AG10803 (cell line): ENCODE measurements at regions not wholly inside any gene's neighbourhood (a gene's known extent, or its start where the extent isn't known, plus 50 kb on each side); places are given as distances from the start of the nearest gene placed in this dataset.

Experiments used
- DNase-seq: peaks from one replicate; pipeline ENCODE4 v3.0.0; 2010; ENCODE audit warnings: low read depth
- H3K4me3 ChIP-seq: 2 replicates; pipeline ENCODE4 v1.5.1; 2011; ENCODE audit warnings: mild to moderate bottlenecking, low read length, control low read depth
- CTCF ChIP-seq: conservative IDR thresholded peaks from 2 replicates; pipeline ENCODE4 v1.5.1; 2011; ENCODE audit warnings: mild to moderate bottlenecking, low read length, control low read depth, inconsistent platforms

DNA sequence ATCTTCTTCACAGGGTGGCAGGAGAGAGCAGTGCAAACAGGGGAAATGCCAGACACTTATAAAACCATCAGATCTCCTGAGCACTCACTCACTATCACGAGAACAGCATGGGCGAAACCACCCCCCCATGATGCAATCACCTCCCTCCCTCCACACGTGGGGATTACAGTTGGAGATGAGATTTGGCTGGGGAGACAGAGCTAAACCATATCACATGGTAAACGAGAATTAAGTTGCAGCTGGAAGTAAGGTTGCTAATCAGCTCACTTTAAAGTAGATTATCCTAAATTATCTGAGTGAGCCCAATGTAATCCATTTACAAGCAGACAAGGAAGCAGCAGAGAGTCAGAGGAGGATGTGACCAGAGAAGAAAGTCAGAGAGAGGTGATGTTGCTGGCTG, 102.2 kb upstream of the IPO5 start:
- H3K4me3 ChIP-seq, result no peak overlapping the region
- no peak for DNase-seq
- TF ChIP-seq CTCF, result no peak

GRCh38 chr13:97852181-97852874, 101.1 kb upstream of the IPO5 start:
- no peak for TF ChIP-seq CTCF
- H3K4me3 ChIP-seq, result no peak overlapping the region

GRCh38 chr13:97853550-97853949, 99.9 kb upstream of the IPO5 start:
- DNase-seq, result peak; percentile 15

More at GRCh38 chr13:97852181-97852874, 101.1 kb upstream of the IPO5 start:
- DNase-seq, result no peak

GRCh38 chr13:97855570-97856303, 97.7 kb upstream of the IPO5 start:
- peak; percentile 91 for DNase-seq
- peak; percentile 88 for TF ChIP-seq CTCF
- H3K4me3 ChIP-seq, result no peak overlapping the region

More at GRCh38 chr13:97853550-97853949, 99.9 kb upstream of the IPO5 start:
- H3K4me3 ChIP-seq, result no peak overlapping the region
- no peak for TF ChIP-seq CTCF

DNA sequence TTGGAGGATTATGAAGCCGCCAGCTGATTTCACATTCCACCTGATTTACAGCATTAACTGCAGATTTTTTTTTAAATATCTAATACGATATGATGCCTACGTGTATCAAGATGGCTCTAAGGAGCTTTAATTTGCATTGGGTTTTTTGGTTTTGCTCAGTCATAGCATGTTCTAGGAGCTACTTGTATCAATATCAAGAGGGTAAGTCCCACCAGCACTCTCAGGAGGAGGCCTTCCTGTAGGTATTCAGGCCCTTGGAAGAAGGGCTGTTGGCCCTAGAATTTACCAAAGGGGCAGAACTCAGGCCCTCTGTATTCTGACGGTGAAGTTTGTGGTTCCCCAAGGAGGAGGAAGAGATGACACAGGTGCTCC, 97.2 kb upstream of the IPO5 start:
- no peak for DNase-seq
- H3K4me3 ChIP-seq, result no peak overlapping the region
- no peak for TF ChIP-seq CTCF

DNA sequence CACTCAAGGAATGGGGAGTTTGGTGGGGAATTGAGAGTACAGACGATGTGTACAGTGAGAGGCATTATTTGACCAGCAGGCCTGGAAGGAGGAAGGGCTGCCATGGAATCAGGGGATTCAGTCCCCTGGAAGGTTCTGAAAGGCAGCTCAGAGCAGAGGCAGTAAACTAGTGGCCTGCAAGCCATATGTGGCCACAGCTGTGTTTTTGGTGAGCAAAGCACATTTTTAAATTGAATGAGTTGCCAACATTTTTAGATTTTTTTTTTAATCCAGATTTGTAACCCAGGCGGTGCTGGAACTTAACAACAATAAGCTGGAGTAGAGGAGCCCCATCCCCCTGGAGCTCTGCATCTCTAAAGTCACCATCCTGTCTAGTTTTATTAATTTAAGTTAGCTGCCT, 95.3 kb upstream of the IPO5 start:
- no peak overlapping the region for H3K4me3 ChIP-seq
- peak; percentile 61 for DNase-seq
- no peak for TF ChIP-seq CTCF

- no peak for DNase-seq
- TF ChIP-seq CTCF, result no peak
Measured at GRCh38 chr13:97866346-97866745, 87.1 kb upstream of the IPO5 start.

More at GRCh38 chr13:97866346-97866745, 87.1 kb upstream of the IPO5 start:
- H3K4me3 ChIP-seq, result no peak overlapping the region
